ENCODE measurements at regions not wholly inside any gene's neighbourhood (a gene's known extent, or its start where the extent isn't known, plus 50 kb on each side); places are given as distances from the start of the nearest gene placed in this dataset.

DNA sequence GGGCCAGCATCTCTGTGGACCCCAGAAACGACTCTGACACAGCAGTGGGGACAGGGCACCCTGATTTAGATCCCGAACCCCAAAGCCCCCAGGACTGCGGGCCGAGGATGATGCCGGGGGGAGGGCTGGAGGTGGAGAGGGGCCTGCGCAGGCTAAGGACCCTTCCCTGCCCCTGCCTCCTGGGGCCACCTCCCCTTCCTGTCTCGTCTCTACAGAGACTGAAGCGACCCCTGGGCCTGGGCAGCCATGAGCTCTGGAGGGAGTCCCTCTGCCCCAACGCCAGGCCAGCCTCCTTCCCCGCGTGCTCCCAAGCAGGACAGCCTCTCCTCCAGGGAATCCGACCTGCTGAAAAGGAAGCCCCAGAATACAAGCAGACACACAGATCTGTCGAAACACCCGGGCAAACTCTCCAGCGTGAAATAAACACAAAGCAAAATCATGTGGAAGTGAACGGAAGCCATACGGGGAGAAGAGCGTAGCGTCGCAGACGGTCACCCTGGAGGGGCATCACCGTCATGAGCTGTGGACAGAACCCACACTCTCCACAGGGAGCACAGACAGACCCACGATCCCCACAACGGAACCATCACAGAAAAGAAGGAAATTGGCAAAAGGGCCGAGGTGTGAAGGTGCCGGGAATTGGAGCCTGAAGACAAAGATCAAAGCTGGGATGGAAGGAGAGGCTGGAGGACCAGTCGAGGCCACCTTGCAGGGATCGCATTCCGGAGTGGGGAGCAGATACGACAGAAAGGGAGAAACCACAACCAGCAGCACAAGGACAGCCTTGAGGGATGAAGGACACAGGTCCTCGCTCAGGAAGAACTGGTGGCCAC is 51.0 kb upstream of the CTDP1 start:
- no peak for DNase-seq

DNA sequence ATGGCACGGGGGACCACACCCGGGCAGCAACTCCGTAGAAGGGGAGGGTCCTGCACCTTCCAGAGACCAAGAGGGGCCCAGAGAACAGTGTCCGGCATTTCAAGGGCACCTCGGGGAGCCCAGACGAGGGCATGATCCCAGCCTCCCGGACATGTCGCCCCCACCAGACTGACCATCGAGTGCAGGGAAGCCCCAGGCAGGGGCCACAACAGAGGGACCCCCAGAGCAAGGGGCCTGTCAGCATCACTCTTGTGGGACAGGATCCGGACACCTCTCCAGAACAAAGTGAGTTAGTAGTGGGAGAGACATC is 50.4 kb upstream of the CTDP1 start:
- no peak for DNase-seq

DNA sequence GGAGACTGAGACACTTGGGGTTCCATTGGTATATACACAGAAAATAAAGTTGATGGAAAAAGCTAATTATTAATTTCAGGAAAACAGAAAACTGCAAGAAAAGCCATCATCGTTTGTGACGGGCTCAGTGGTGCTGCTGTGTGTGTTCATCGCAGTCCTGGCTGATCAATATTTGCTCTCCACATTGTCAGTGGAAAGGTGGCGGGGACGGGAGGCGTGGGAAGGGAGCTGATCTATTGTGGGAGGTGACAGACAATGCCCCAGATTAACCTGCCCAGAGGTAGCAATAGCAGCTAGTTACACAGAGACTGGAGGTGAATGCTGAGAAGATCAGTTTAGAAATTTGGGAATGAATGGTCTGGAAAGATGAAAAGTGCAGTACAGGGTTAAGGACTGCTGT is 50.0 kb upstream of the CTDP1 start:
- no peak for DNase-seq
